LoVo (cell line): ENCODE measurements at regions not wholly inside any gene's neighbourhood (a gene's known extent, or its start where the extent isn't known, plus 50 kb on each side); places are given as distances from the start of the nearest gene placed in this dataset.

Source experiments
- DNase-seq: peaks from one replicate; pipeline ENCODE4 v3.0.0-alpha.2; 2016; ENCODE audit warnings: low spot score

- DNase-seq = no peak
These were observed 284.5 kb upstream of the ROBO1 start for GRCh38 chr3:80052271-80052670.

GRCh38 chr3:80051602-80051962 is 283.8 kb upstream of the ROBO1 start:
- no peak for DNase-seq

- DNase-seq = no peak
These were observed 283.2 kb upstream of the ROBO1 start for GRCh38 chr3:80050826-80051601.

- no peak for DNase-seq
These were observed 275.4 kb upstream of the ROBO1 start for GRCh38 chr3:80043226-80043625.

- DNase-seq = no peak
These were observed 272.3 kb upstream of the ROBO1 start for GRCh38 chr3:80040067-80040466.

GRCh38 chr3:80036176-80036575 is 268.4 kb upstream of the ROBO1 start:
- no peak for DNase-seq

- no peak for DNase-seq
These were observed 267.2 kb upstream of the ROBO1 start for GRCh38 chr3:80035021-80035420.

- DNase-seq = no peak
These were observed 255.2 kb upstream of the ROBO1 start for GRCh38 chr3:80023010-80023409.

- no peak for DNase-seq
These were observed 250.6 kb upstream of the ROBO1 start for GRCh38 chr3:80018375-80018774.

GRCh38 chr3:80017369-80017768 is 249.6 kb upstream of the ROBO1 start:
- DNase-seq = no peak

- no peak for DNase-seq
These were observed 246.8 kb upstream of the ROBO1 start for GRCh38 chr3:80014576-80014975.

GRCh38 chr3:80010021-80010571 is 242.3 kb upstream of the ROBO1 start:
- no peak for DNase-seq

- DNase-seq = no peak
These were observed 239.7 kb upstream of the ROBO1 start for GRCh38 chr3:80007522-80007921.

- DNase-seq = no peak
These were observed 238.5 kb upstream of the ROBO1 start for GRCh38 chr3:80006315-80006714.

GRCh38 chr3:80000022-80000421 is 232.2 kb upstream of the ROBO1 start:
- DNase-seq = no peak

GRCh38 chr3:79994397-79994796 is 226.6 kb upstream of the ROBO1 start:
- no peak for DNase-seq

GRCh38 chr3:79986338-79986737 is 218.5 kb upstream of the ROBO1 start:
- no peak for DNase-seq

GRCh38 chr3:79985816-79986215 is 218.0 kb upstream of the ROBO1 start:
- no peak for DNase-seq

GRCh38 chr3:79983118-79983517 is 215.3 kb upstream of the ROBO1 start:
- DNase-seq = no peak

- no peak for DNase-seq
These were observed 212.2 kb upstream of the ROBO1 start for GRCh38 chr3:79979990-79980389.

- no peak for DNase-seq
These were observed 208.7 kb upstream of the ROBO1 start for GRCh38 chr3:79976466-79976865.

- DNase-seq = no peak
These were observed 206.3 kb upstream of the ROBO1 start for GRCh38 chr3:79973917-79974595.

GRCh38 chr3:79973482-79973881 is 205.7 kb upstream of the ROBO1 start:
- no peak for DNase-seq

GRCh38 chr3:79968418-79968817 is 200.6 kb upstream of the ROBO1 start:
- no peak for DNase-seq
